NB4 (cell line): ENCODE measurements at regions not wholly inside any gene's neighbourhood (a gene's known extent, or its start where the extent isn't known, plus 50 kb on each side); places are given as distances from the start of the nearest gene placed in this dataset.

Experiments used
- MYC ChIP-seq: IDR thresholded peaks from 2 replicates; pipeline ENCODE4 v1.6.1; 2011; ENCODE audit warnings: low read depth, low read length
- POLR2A ChIP-seq: IDR thresholded peaks from 2 replicates; pipeline ENCODE4 v1.6.1; 2011; ENCODE audit warnings: mild to moderate bottlenecking; ENCODE audit not compliant: insufficient read length; ENCODE audit errors: extremely low read depth
- TF ChIP-seq, protein P1 (sequence below): IDR thresholded peaks from one replicate; pipeline ENCODE4 v1.5.1; 2012; ENCODE audit warnings: low read depth, low read length

DNA sequence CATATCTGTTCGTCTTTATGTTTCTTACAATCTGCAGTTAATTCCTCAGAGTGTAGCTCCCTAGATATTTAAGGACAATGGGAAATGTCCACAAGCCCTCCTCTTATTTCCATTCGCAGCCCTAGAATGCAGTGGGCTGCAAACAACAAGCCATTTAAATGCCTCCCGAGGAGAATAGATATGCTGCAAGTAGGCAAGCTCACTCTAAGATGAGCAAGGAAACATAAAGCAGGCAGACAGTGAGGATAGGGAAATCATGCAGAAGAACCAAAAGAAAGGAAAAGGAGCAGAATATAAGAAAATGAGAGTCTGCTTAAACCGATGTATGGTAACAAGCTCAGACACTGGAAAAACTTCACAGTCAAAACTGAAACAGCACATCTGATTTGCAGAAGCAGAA, 561.9 kb downstream of the GBE1 start:
- TF ChIP-seq, protein P1, sequence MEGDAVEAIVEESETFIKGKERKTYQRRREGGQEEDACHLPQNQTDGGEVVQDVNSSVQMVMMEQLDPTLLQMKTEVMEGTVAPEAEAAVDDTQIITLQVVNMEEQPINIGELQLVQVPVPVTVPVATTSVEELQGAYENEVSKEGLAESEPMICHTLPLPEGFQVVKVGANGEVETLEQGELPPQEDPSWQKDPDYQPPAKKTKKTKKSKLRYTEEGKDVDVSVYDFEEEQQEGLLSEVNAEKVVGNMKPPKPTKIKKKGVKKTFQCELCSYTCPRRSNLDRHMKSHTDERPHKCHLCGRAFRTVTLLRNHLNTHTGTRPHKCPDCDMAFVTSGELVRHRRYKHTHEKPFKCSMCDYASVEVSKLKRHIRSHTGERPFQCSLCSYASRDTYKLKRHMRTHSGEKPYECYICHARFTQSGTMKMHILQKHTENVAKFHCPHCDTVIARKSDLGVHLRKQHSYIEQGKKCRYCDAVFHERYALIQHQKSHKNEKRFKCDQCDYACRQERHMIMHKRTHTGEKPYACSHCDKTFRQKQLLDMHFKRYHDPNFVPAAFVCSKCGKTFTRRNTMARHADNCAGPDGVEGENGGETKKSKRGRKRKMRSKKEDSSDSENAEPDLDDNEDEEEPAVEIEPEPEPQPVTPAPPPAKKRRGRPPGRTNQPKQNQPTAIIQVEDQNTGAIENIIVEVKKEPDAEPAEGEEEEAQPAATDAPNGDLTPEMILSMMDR = no peak
- TF ChIP-seq MYC = no peak
- TF ChIP-seq POLR2A = no peak
